ENCODE measurements at regions not wholly inside any gene's neighbourhood (a gene's known extent, or its start where the extent isn't known, plus 50 kb on each side); places are given as distances from the start of the nearest gene placed in this dataset.
"Not testable (repeated sequence)": the region's sequence is repeated elsewhere in the genome, so short reads cannot be mapped to it uniquely, and the experiment has no call there.

DNA sequence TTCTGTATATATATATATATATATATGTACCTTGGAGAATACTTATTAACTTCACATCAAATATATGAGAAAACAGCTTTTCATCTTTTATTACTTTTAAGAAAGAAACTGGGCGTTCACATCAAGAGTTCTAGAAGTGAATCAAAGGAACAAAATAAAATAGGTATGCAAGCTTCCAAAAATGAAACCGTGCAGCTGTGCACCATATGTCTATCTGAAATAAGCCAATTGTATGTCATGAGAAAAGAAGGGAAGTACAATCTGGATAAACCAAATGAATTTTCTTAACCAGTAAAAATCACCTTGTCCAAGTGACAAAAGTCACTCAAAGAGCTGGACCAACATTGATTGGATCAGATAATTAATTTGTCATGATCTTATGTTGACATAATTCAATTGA, 405.4 kb upstream of the TECRL start:
- Histone ChIP-seq H3K79me1 (ENCODE audit: low read length) (no peaks in the 10 kb centered on the region), H3K27me3 (ENCODE audit: insufficient read depth, low read length) (no peaks in the 10 kb centered on the region), H2BK120ac (ENCODE audit: insufficient read depth, low read length, poor library complexity) (no peak overlapping the region), H3K27ac (ENCODE audit: low read depth, low read length) (no peak overlapping the region), H3K4me1 (ENCODE audit: control insufficient read depth in 1 of 2, insufficient read depth in 2 of 2, low read length in 2 of 2) (no peaks in the 10 kb centered on the region), H4K8ac (ENCODE audit: low read depth, low read length) (no peak overlapping the region), H3K9me3 (ENCODE audit: insufficient read depth, low read depth, low read length) (no peaks in the 10 kb centered on the region), H2BK12ac (ENCODE audit: low read length) (no peak overlapping the region), H4K12ac (ENCODE audit: low read depth, low read length) (no peak overlapping the region), H3K14ac (ENCODE audit: low read length) (no peak overlapping the region), H3K9ac (ENCODE audit: low read length) (no peak overlapping the region), H3K4me2 (ENCODE audit: low read length) (no peak overlapping the region), H3K18ac (ENCODE audit: low read length) (no peak overlapping the region), H3K36me3 (ENCODE audit: control insufficient read depth in 1 of 2, insufficient read depth in 2 of 2, low read length in 2 of 2) (no peaks in the 10 kb centered on the region), H3K23ac (ENCODE audit: low read length) (no peak overlapping the region), H4K91ac (ENCODE audit: low read depth, low read length) (no peak overlapping the region), H3K79me2 (ENCODE audit: control insufficient read depth, insufficient read depth, low read length, poor library complexity) (no peaks in the 10 kb centered on the region), H3K4ac (ENCODE audit: low read depth, low read length) (no peak overlapping the region), H2AFZ (ENCODE audit: insufficient read depth, low read length, poor library complexity) (no peak overlapping the region), H2AK5ac (ENCODE audit: low read length) (no peak overlapping the region), H2BK5ac (ENCODE audit: low read depth, low read length, poor library complexity) (no peak overlapping the region), H3K4me3 (ENCODE audit: low read depth, low read length) (no peak overlapping the region)
- WGBS (ENCODE audit: extremely low coverage, insufficient coverage, insufficient read length), result no CpG with 5 or more reads among the region's 2 CpGs
- no peak for DNase-seq

- H4K8ac ChIP-seq (ENCODE audit: low read depth, low read length), result no peak overlapping the region
- no peak for DNase-seq
- H2BK12ac ChIP-seq (ENCODE audit: low read length), result no peak overlapping the region
- no CpG with 5 or more reads among the region's 2 CpGs for WGBS (ENCODE audit: extremely low coverage, insufficient coverage, insufficient read length)
- no peak overlapping the region for H4K12ac ChIP-seq (ENCODE audit: low read depth, low read length)
- H3K79me1 ChIP-seq (ENCODE audit: low read length), result no peaks in the 10 kb centered on the region
- no peaks in the 10 kb centered on the region for H3K4me1 ChIP-seq (ENCODE audit: control insufficient read depth in 1 of 2, insufficient read depth in 2 of 2, low read length in 2 of 2)
- no peaks in the 10 kb centered on the region for H3K36me3 ChIP-seq (ENCODE audit: control insufficient read depth in 1 of 2, insufficient read depth in 2 of 2, low read length in 2 of 2)
- H3K14ac ChIP-seq (ENCODE audit: low read length), result no peak overlapping the region
- no peaks in the 10 kb centered on the region for H3K79me2 ChIP-seq (ENCODE audit: control insufficient read depth, insufficient read depth, low read length, poor library complexity)
- no peak overlapping the region for H4K91ac ChIP-seq (ENCODE audit: low read depth, low read length)
- no peak overlapping the region for H3K27ac ChIP-seq (ENCODE audit: low read depth, low read length)
- H2AFZ ChIP-seq (ENCODE audit: insufficient read depth, low read length, poor library complexity), result no peak overlapping the region
- H3K4me3 ChIP-seq (ENCODE audit: low read depth, low read length), result no peak overlapping the region
- H3K4ac ChIP-seq (ENCODE audit: low read depth, low read length), result no peak overlapping the region
- H3K9ac ChIP-seq (ENCODE audit: low read length), result no peak overlapping the region
- no peaks in the 10 kb centered on the region for H3K9me3 ChIP-seq (ENCODE audit: insufficient read depth, low read depth, low read length)
- H3K4me2 ChIP-seq (ENCODE audit: low read length), result no peak overlapping the region
- H2AK5ac ChIP-seq (ENCODE audit: low read length), result no peak overlapping the region
- no peak overlapping the region for H2BK120ac ChIP-seq (ENCODE audit: insufficient read depth, low read length, poor library complexity)
- H3K27me3 ChIP-seq (ENCODE audit: insufficient read depth, low read length), result no peaks in the 10 kb centered on the region
- no peak overlapping the region for H3K18ac ChIP-seq (ENCODE audit: low read length)
- H3K23ac ChIP-seq (ENCODE audit: low read length), result no peak overlapping the region
- H2BK5ac ChIP-seq (ENCODE audit: low read depth, low read length, poor library complexity), result no peak overlapping the region
These were observed 398.6 kb upstream of the TECRL start for GRCh38 chr4:64807821-64808220.

DNA sequence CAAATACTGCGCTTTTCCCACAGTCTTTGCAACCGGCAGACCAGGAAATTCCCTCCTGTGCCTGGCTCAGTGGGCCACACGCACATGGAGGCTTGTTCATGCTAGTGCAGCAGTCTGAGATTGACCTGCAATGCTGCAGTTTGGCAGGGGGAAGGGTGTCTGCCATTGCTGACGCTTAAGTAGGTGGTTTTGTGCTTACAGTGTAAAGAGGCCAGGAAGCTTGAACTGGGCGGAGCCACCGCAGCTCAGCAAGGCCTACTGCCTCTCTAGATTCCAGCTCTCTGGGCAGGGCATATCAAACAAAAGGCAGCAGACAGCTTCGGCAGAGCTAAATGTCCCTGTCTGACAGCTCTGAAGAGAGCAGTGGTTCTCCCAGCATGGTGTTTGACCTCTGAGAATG, 390.5 kb upstream of the TECRL start:
- H3K18ac ChIP-seq (ENCODE audit: low read length), result no peak overlapping the region
- H4K91ac ChIP-seq (ENCODE audit: low read depth, low read length), result no peak overlapping the region
- no peak overlapping the region for H3K4me2 ChIP-seq (ENCODE audit: low read length)
- no peak overlapping the region for H4K8ac ChIP-seq (ENCODE audit: low read depth, low read length)
- H2AK5ac ChIP-seq (ENCODE audit: low read length), result no peak overlapping the region
- no peak overlapping the region for H2BK120ac ChIP-seq (ENCODE audit: insufficient read depth, low read length, poor library complexity)
- no peak overlapping the region for H2BK12ac ChIP-seq (ENCODE audit: low read length)
- H3K79me2 ChIP-seq (ENCODE audit: control insufficient read depth, insufficient read depth, low read length, poor library complexity), result no peaks in the 10 kb centered on the region
- no peaks in the 10 kb centered on the region for H3K4me1 ChIP-seq (ENCODE audit: control insufficient read depth in 1 of 2, insufficient read depth in 2 of 2, low read length in 2 of 2)
- H4K12ac ChIP-seq (ENCODE audit: low read depth, low read length), result no peak overlapping the region
- no CpG with 5 or more reads among the region's 7 CpGs for WGBS (ENCODE audit: extremely low coverage, insufficient coverage, insufficient read length)
- no peaks in the 10 kb centered on the region for H3K27me3 ChIP-seq (ENCODE audit: insufficient read depth, low read length)
- no peak overlapping the region for H3K4ac ChIP-seq (ENCODE audit: low read depth, low read length)
- H3K36me3 ChIP-seq (ENCODE audit: control insufficient read depth in 1 of 2, insufficient read depth in 2 of 2, low read length in 2 of 2), result peaks cover 0 to 2% of the 10 kb centered on the region in 2 experiments
- no peak overlapping the region for H3K27ac ChIP-seq (ENCODE audit: low read depth, low read length)
- no peak overlapping the region for H3K23ac ChIP-seq (ENCODE audit: low read length)
- no peaks in the 10 kb centered on the region for H3K79me1 ChIP-seq (ENCODE audit: low read length)
- no peak overlapping the region for H3K9ac ChIP-seq (ENCODE audit: low read length)
- no peaks in the 10 kb centered on the region for H3K9me3 ChIP-seq (ENCODE audit: insufficient read depth, low read depth, low read length)
- no peak overlapping the region for H2BK5ac ChIP-seq (ENCODE audit: low read depth, low read length, poor library complexity)
- H3K4me3 ChIP-seq (ENCODE audit: low read depth, low read length), result no peak overlapping the region
- DNase-seq, result no peak
- H3K14ac ChIP-seq (ENCODE audit: low read length), result no peak overlapping the region
- no peak overlapping the region for H2AFZ ChIP-seq (ENCODE audit: insufficient read depth, low read length, poor library complexity)

DNA sequence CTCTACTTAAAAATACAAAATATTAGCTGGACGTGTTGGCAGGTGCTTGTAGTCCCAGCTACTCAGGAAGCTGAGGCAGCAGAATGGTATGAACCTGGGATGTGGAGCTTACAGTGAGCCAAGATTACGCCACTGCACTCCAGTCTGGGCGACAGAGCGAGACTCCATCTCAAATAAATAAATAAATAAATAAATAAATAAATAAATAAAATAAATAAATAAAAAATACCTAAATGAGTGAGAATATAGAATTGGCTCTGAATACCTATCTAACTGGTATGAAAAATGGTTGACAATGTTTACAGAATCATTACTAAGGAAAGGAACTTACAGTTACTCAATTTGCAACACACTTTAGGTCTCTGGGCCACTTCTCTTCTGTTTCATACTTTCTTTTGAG, 389.6 kb upstream of the TECRL start:
- not testable (repeated sequence) for H2BK120ac ChIP-seq (ENCODE audit: insufficient read depth, low read length, poor library complexity); H3K23ac ChIP-seq (ENCODE audit: low read length); H3K18ac ChIP-seq (ENCODE audit: low read length); H3K79me1 ChIP-seq (ENCODE audit: low read length); H4K12ac ChIP-seq (ENCODE audit: low read depth, low read length); H3K4me2 ChIP-seq (ENCODE audit: low read length); H4K91ac ChIP-seq (ENCODE audit: low read depth, low read length); H2AFZ ChIP-seq (ENCODE audit: insufficient read depth, low read length, poor library complexity); H2AK5ac ChIP-seq (ENCODE audit: low read length); H3K79me2 ChIP-seq (ENCODE audit: control insufficient read depth, insufficient read depth, low read length, poor library complexity); H3K14ac ChIP-seq (ENCODE audit: low read length); H2BK12ac ChIP-seq (ENCODE audit: low read length); H3K27ac ChIP-seq (ENCODE audit: low read depth, low read length); H3K9me3 ChIP-seq (ENCODE audit: insufficient read depth, low read depth, low read length); H3K4ac ChIP-seq (ENCODE audit: low read depth, low read length); H3K9ac ChIP-seq (ENCODE audit: low read length); H3K36me3 ChIP-seq (ENCODE audit: control insufficient read depth in 1 of 2, insufficient read depth in 2 of 2, low read length in 2 of 2); H3K4me1 ChIP-seq (ENCODE audit: control insufficient read depth in 1 of 2, insufficient read depth in 2 of 2, low read length in 2 of 2); H2BK5ac ChIP-seq (ENCODE audit: low read depth, low read length, poor library complexity); H4K8ac ChIP-seq (ENCODE audit: low read depth, low read length); DNase-seq; H3K27me3 ChIP-seq (ENCODE audit: insufficient read depth, low read length); H3K4me3 ChIP-seq (ENCODE audit: low read depth, low read length)
- no CpG with 5 or more reads among the region's 4 CpGs for WGBS (ENCODE audit: extremely low coverage, insufficient coverage, insufficient read length)
